Chondrocyte (in vitro differentiated cells): ENCODE measurements at regions not wholly inside any gene's neighbourhood (a gene's known extent, or its start where the extent isn't known, plus 50 kb on each side); places are given as distances from the start of the nearest gene placed in this dataset.
"Not testable (repeated sequence)": the region's sequence is repeated elsewhere in the genome, so short reads cannot be mapped to it uniquely, and the experiment has no call there.

Source experiments
- DNase-seq: peaks from one replicate; pipeline ENCODE4 v3.0.0; 2021; ENCODE audit warnings: mixed read lengths, low spot score
- H3K27ac Mint-ChIP-seq: one replicate; pipeline ENCODE4 v1.8.0; 2021; ENCODE audit warnings: mild to moderate bottlenecking, moderate library complexity, mixed read lengths; ENCODE audit not compliant: unreplicated experiment
- H3K27me3 Mint-ChIP-seq: 2 replicates; pipeline ENCODE4 v1.8.0; 2021; ENCODE audit warnings: low read depth, mixed read lengths
- H3K36me3 Mint-ChIP-seq: 2 replicates; pipeline ENCODE4 v1.8.0; 2021; ENCODE audit warnings: low read depth, mixed read lengths
- H3K4me1 Mint-ChIP-seq: 2 replicates; pipeline ENCODE4 v1.8.0; 2021; ENCODE audit warnings: low read depth, mild to moderate bottlenecking, mixed read lengths
- H3K4me3 Mint-ChIP-seq: one replicate; pipeline ENCODE4 v1.8.0; 2021; ENCODE audit warnings: mild to moderate bottlenecking, moderate library complexity, mixed read lengths; ENCODE audit not compliant: unreplicated experiment
- H3K9me3 Mint-ChIP-seq: 2 replicates; pipeline ENCODE4 v1.8.0; 2021; ENCODE audit warnings: low read depth, mixed read lengths
- TF ChIP-seq, protein P1 (sequence below): fragments of 200-600 bp; sonication (generic); IDR thresholded peaks from 2 replicates; pipeline ENCODE4 v1.5.0; 2021; ENCODE audit warnings: antibody characterized with exemption, mild to moderate bottlenecking, moderate library complexity

- peaks cover 2% of the 10 kb centered on the region for H3K27me3 Mint-ChIP-seq
- TF ChIP-seq, protein P1, sequence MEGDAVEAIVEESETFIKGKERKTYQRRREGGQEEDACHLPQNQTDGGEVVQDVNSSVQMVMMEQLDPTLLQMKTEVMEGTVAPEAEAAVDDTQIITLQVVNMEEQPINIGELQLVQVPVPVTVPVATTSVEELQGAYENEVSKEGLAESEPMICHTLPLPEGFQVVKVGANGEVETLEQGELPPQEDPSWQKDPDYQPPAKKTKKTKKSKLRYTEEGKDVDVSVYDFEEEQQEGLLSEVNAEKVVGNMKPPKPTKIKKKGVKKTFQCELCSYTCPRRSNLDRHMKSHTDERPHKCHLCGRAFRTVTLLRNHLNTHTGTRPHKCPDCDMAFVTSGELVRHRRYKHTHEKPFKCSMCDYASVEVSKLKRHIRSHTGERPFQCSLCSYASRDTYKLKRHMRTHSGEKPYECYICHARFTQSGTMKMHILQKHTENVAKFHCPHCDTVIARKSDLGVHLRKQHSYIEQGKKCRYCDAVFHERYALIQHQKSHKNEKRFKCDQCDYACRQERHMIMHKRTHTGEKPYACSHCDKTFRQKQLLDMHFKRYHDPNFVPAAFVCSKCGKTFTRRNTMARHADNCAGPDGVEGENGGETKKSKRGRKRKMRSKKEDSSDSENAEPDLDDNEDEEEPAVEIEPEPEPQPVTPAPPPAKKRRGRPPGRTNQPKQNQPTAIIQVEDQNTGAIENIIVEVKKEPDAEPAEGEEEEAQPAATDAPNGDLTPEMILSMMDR, result no peak
- H3K4me1 Mint-ChIP-seq, result no peaks in the 10 kb centered on the region
- no peak overlapping the region for H3K27ac Mint-ChIP-seq
- H3K9me3 Mint-ChIP-seq, result no peaks in the 10 kb centered on the region
- H3K36me3 Mint-ChIP-seq, result no peaks in the 10 kb centered on the region
- DNase-seq, result no peak
- H3K4me3 Mint-ChIP-seq, result no peak overlapping the region
These were observed 601.0 kb downstream of the TMA16 start for GRCh38 chr4:164095313-164096110.

DNA sequence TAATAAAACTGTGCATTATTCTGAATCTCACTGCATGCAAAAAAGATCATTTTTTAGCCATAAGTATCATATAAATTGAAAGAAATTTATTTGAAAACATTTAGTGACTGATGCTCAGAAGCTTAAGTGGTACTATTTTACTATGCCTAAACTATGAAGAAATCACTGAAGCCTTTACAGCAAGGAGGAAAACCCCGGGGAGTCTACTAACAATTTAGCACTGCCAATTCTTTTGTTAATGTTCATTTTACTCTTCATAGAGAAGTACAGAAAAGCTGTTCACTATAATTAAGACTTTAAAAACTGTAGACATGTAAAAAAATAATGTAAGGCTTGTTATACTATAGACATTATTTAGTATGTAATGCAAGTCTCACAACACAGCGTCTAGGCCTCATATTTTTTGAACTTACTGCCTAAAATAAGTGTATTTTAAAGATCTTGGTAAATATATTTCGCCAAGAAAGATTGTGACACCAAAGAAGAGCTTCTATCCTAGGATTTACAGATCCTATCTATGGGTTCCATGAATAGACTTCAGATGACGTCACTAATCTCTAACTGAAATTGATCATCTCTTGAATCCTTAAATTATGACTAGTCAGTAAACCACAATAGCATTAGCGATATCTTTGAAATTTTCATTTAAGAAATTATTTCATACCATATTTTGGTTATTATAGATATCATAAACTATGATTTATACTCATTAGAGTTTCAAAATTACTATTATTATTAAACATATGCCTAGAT, 602.5 kb downstream of the TMA16 start:
- H3K4me1 Mint-ChIP-seq, result no peaks in the 10 kb centered on the region
- no peak overlapping the region for H3K4me3 Mint-ChIP-seq
- no peaks in the 10 kb centered on the region for H3K36me3 Mint-ChIP-seq
- DNase-seq, result no peak
- H3K27me3 Mint-ChIP-seq, result peaks cover 2% of the 10 kb centered on the region
- no peak overlapping the region for H3K27ac Mint-ChIP-seq
- TF ChIP-seq, protein P1, result no peak
- H3K9me3 Mint-ChIP-seq, result no peaks in the 10 kb centered on the region

DNA sequence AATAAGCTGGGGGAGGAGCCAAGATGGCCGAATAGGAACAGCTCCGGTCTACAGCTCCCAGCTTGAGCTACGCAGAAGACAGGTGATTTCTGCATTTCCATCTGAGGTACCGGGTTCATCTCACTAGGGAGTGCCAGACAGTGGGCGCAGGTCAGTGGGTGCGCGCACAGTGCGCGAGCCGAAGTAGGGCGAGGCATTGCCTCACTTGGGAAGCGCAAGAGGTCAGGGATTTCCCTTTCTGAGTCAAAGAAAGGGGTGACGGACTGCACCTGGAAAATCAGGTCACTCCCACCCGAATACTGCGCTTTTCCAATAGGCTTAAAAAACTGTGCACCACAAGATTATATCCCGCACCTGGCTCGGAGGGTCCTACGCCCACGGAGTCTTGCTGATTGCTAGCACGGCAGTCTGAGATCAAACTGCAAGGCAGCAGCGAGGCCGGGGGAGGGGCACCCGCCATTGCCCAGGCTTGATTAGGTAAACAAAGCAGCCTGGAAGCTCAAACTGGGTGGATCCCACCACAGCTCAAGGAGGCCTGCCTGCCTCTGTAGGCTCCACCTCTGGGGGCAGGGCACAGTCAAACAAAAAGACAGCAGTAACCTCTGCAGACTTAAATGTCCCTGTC, 606.4 kb downstream of the TMA16 start:
- not testable (repeated sequence) for H3K27ac Mint-ChIP-seq, H3K4me1 Mint-ChIP-seq, H3K4me3 Mint-ChIP-seq, H3K27me3 Mint-ChIP-seq, H3K9me3 Mint-ChIP-seq, H3K36me3 Mint-ChIP-seq
- peak; percentile 52 for DNase-seq

DNA sequence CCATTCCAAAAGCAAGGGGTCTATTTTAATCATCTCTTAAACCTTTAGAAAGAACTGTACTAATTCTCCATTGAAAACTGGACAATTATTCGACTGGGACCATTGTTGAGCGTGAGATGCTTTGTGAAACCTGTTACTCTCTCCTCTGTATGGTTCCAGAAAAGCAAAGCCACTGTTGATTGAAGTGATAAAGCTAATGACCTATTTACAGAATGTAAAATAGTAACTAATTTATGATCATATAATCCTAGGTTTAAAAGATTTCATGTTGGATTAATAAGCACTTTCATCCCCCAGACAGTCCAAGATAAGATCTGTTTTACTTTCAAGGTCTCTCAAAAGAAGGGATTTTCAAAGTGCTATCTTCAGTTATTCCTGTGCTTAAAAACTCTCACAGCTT, 614.5 kb downstream of the TMA16 start:
- Mint-ChIP-seq H3K27ac (no peak overlapping the region), H3K36me3 (no peaks in the 10 kb centered on the region), H3K27me3 (peaks cover 5% of the 10 kb centered on the region), H3K4me1 (peaks cover 5% of the 10 kb centered on the region), H3K9me3 (no peaks in the 10 kb centered on the region), H3K4me3 (no peak overlapping the region)
- no peak for DNase-seq
- TF ChIP-seq, protein P1, result no peak

- Mint-ChIP-seq H3K9me3 (no peaks in the 10 kb centered on the region), H3K27me3 (peaks cover 5% of the 10 kb centered on the region), H3K4me3 (no peak overlapping the region), H3K4me1 (peaks cover 5% of the 10 kb centered on the region), H3K27ac (no peak overlapping the region), H3K36me3 (no peaks in the 10 kb centered on the region)
- DNase-seq, result no peak
- TF ChIP-seq, protein P1, result no peak
These were observed 615.0 kb downstream of the TMA16 start for GRCh38 chr4:164109503-164109902.
